Chondrocyte (in vitro differentiated cells): ENCODE measurements at regions not wholly inside any gene's neighbourhood (a gene's known extent, or its start where the extent isn't known, plus 50 kb on each side); places are given as distances from the start of the nearest gene placed in this dataset.

ENCODE experiments used
- DNase-seq: peaks from one replicate; pipeline ENCODE4 v3.0.0; 2021; ENCODE audit warnings: mixed read lengths, low spot score
- H3K27ac Mint-ChIP-seq: one replicate; pipeline ENCODE4 v1.8.0; 2021; ENCODE audit warnings: mild to moderate bottlenecking, moderate library complexity, mixed read lengths; ENCODE audit not compliant: unreplicated experiment
- H3K27me3 Mint-ChIP-seq: 2 replicates; pipeline ENCODE4 v1.8.0; 2021; ENCODE audit warnings: low read depth, mixed read lengths
- H3K36me3 Mint-ChIP-seq: 2 replicates; pipeline ENCODE4 v1.8.0; 2021; ENCODE audit warnings: low read depth, mixed read lengths
- H3K4me1 Mint-ChIP-seq: 2 replicates; pipeline ENCODE4 v1.8.0; 2021; ENCODE audit warnings: low read depth, mild to moderate bottlenecking, mixed read lengths
- H3K4me3 Mint-ChIP-seq: one replicate; pipeline ENCODE4 v1.8.0; 2021; ENCODE audit warnings: mild to moderate bottlenecking, moderate library complexity, mixed read lengths; ENCODE audit not compliant: unreplicated experiment
- H3K9me3 Mint-ChIP-seq: 2 replicates; pipeline ENCODE4 v1.8.0; 2021; ENCODE audit warnings: low read depth, mixed read lengths
- CTCF ChIP-seq: fragments of 200-600 bp; sonication (generic); IDR thresholded peaks from 2 replicates; pipeline ENCODE4 v1.5.0; 2021; ENCODE audit warnings: antibody characterized with exemption, mild to moderate bottlenecking, moderate library complexity

GRCh38 chr4:45004847-45005565 lies 278.6 kb upstream of the GNPDA2 start:
- no peak for TF ChIP-seq CTCF
- no peaks in the 10 kb centered on the region for H3K36me3 Mint-ChIP-seq
- no peak for DNase-seq
- H3K27me3 Mint-ChIP-seq, result peaks cover 4% of the 10 kb centered on the region
- peaks cover 4% of the 10 kb centered on the region for H3K9me3 Mint-ChIP-seq
- H3K4me3 Mint-ChIP-seq, result no peak overlapping the region
- H3K27ac Mint-ChIP-seq, result no peak overlapping the region
- no peaks in the 10 kb centered on the region for H3K4me1 Mint-ChIP-seq

- TF ChIP-seq CTCF, result no peak
- Mint-ChIP-seq H3K27me3 (peaks cover 6% of the 10 kb centered on the region), H3K9me3 (peaks cover 4% of the 10 kb centered on the region), H3K36me3 (no peaks in the 10 kb centered on the region), H3K4me3 (no peak overlapping the region), H3K4me1 (no peaks in the 10 kb centered on the region), H3K27ac (no peak overlapping the region)
- DNase-seq, result no peak
Measured at GRCh38 chr4:45004326-45004725, 278.0 kb upstream of the GNPDA2 start.

- Mint-ChIP-seq H3K9me3 (peaks cover 30% of the 10 kb centered on the region), H3K36me3 (no peaks in the 10 kb centered on the region), H3K27me3 (peaks cover 3% of the 10 kb centered on the region), H3K4me3 (no peak overlapping the region), H3K27ac (no peak overlapping the region), H3K4me1 (no peaks in the 10 kb centered on the region)
- no peak for TF ChIP-seq CTCF
- no peak for DNase-seq
Measured at GRCh38 chr4:44996276-44996845, 270.0 kb upstream of the GNPDA2 start.

- TF ChIP-seq CTCF, result no peak
- no peaks in the 10 kb centered on the region for H3K4me1 Mint-ChIP-seq
- peaks cover 18% of the 10 kb centered on the region for H3K9me3 Mint-ChIP-seq
- DNase-seq, result no peak
- no peak overlapping the region for H3K27ac Mint-ChIP-seq
- H3K27me3 Mint-ChIP-seq, result no peaks in the 10 kb centered on the region
- H3K4me3 Mint-ChIP-seq, result no peak overlapping the region
- no peaks in the 10 kb centered on the region for H3K36me3 Mint-ChIP-seq
Measured at GRCh38 chr4:44988011-44988410, 261.7 kb upstream of the GNPDA2 start.

GRCh38 chr4:44985938-44986337 lies 259.6 kb upstream of the GNPDA2 start:
- no peak for DNase-seq
- Mint-ChIP-seq H3K4me3 (no peak overlapping the region), H3K27me3 (peaks cover 1% of the 10 kb centered on the region), H3K4me1 (no peaks in the 10 kb centered on the region), H3K9me3 (peaks cover 5% of the 10 kb centered on the region), H3K27ac (no peak overlapping the region), H3K36me3 (no peaks in the 10 kb centered on the region)
- no peak for TF ChIP-seq CTCF
